ENCODE measurements at regions not wholly inside any gene's neighbourhood (a gene's known extent, or its start where the extent isn't known, plus 50 kb on each side); places are given as distances from the start of the nearest gene placed in this dataset.
"Not testable (repeated sequence)": the region's sequence is repeated elsewhere in the genome, so short reads cannot be mapped to it uniquely, and the experiment has no call there.

GRCh38 chr7:45296748-45297147 is 139.2 kb downstream of the RAMP3 start:
- no peak overlapping the region for H3K27ac ChIP-seq
- TF ChIP-seq POLR2AphosphoS5 (IDR thresholded peaks at IDR 0.05), result no peak
- TF ChIP-seq CTCF (IDR thresholded peaks at IDR 0.05), result no peak
- no peak for TF ChIP-seq POLR2A (IDR thresholded peaks at IDR 0.05)
- no peak for TF ChIP-seq EP300 (IDR thresholded peaks at IDR 0.05)
- no peaks in the 10 kb centered on the region for H3K36me3 ChIP-seq
- H3K4me1 ChIP-seq, result no peaks in the 10 kb centered on the region
- no peak for DNase-seq (ENCODE audit: low spot score in 2 of 2)
- peaks cover 8% of the 10 kb centered on the region for H3K27me3 ChIP-seq
- H3K4me3 ChIP-seq, result no peak overlapping the region
- no peaks in the 10 kb centered on the region for H3K9me3 ChIP-seq

DNA sequence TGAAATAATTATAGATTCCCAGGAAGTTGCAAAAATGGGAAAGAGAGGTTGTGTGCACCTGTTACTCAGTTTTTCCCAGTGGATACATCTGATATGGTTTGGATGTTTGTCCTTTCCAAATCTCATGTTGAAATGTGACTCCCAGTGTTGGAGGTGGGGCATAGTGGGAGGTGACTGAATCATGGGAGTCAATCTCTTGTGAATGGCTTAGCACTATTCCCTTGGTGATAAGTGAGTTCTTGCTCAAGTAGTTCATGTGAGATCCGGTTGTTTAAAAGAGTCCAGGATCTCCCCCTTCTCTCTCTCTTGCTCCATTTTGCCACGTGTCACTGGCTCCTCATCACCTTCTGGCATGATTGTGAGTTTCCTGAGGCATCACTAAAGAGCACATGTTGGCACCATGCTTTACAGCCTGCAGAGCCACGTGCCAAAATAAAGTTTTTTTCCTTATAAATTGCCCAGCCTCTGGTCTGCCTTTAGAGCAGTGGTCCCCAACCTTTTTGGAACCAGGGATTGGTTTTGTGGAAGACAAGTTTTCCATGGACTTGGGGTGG is 149.2 kb downstream of the RAMP3 start:
- no peak overlapping the region for H3K27ac ChIP-seq
- no peak overlapping the region for H3K4me3 ChIP-seq
- no peaks in the 10 kb centered on the region for H3K4me1 ChIP-seq
- H3K27me3 ChIP-seq, result no peaks in the 10 kb centered on the region
- DNase-seq (ENCODE audit: low spot score in 2 of 2), result no peak
- 55% methylated on average over 3 of the region's 3 CpGs for WGBS
- H3K9me3 ChIP-seq, result peaks cover 10% of the 10 kb centered on the region
- H3K36me3 ChIP-seq, result no peaks in the 10 kb centered on the region
- TF ChIP-seq POLR2A (IDR thresholded peaks at IDR 0.05) (no peak), CTCF (IDR thresholded peaks at IDR 0.05) (no peak), POLR2AphosphoS5 (IDR thresholded peaks at IDR 0.05) (no peak), EP300 (IDR thresholded peaks at IDR 0.05) (no peak)

GRCh38 chr7:45311597-45311996 is 154.0 kb downstream of the RAMP3 start:
- Histone ChIP-seq H3K27ac (no peak overlapping the region), H3K4me1 (no peaks in the 10 kb centered on the region), H3K27me3 (no peaks in the 10 kb centered on the region), H3K9me3 (peaks cover 10% of the 10 kb centered on the region), H3K36me3 (no peaks in the 10 kb centered on the region), H3K4me3 (no peak overlapping the region)
- TF ChIP-seq POLR2A (IDR thresholded peaks at IDR 0.05), result no peak
- TF ChIP-seq POLR2AphosphoS5 (IDR thresholded peaks at IDR 0.05), result no peak
- no peak for TF ChIP-seq CTCF (IDR thresholded peaks at IDR 0.05)
- no peak for TF ChIP-seq EP300 (IDR thresholded peaks at IDR 0.05)
- WGBS, result 80% methylated on average over 2 of the region's 5 CpGs
- DNase-seq (ENCODE audit: low spot score in 2 of 2), result no peak

GRCh38 chr7:45315512-45315911 is 157.9 kb downstream of the RAMP3 start:
- not testable (repeated sequence) for H3K4me3 ChIP-seq; H3K36me3 ChIP-seq; H3K27me3 ChIP-seq; H3K4me1 ChIP-seq; H3K27ac ChIP-seq; H3K9me3 ChIP-seq; DNase-seq (ENCODE audit: low spot score in 2 of 2)
- 95% methylated on average over 7 of the region's 7 CpGs for WGBS

GRCh38 chr7:45324683-45325237 is 167.2 kb downstream of the RAMP3 start:
- Histone ChIP-seq H3K9me3 (peaks cover 8% of the 10 kb centered on the region), H3K27ac (no peak overlapping the region), H3K27me3 (no peaks in the 10 kb centered on the region), H3K4me3 (no peak overlapping the region), H3K4me1 (no peaks in the 10 kb centered on the region), H3K36me3 (no peaks in the 10 kb centered on the region)
- WGBS, result 46% methylated on average over 4 of the region's 4 CpGs
- TF ChIP-seq POLR2AphosphoS5 (IDR thresholded peaks at IDR 0.05), result no peak
- no peak for TF ChIP-seq POLR2A (IDR thresholded peaks at IDR 0.05)
- no peak for TF ChIP-seq EP300 (IDR thresholded peaks at IDR 0.05)
- no peak for TF ChIP-seq CTCF (IDR thresholded peaks at IDR 0.05)
- DNase-seq (ENCODE audit: low spot score in 2 of 2), result no peak

DNA sequence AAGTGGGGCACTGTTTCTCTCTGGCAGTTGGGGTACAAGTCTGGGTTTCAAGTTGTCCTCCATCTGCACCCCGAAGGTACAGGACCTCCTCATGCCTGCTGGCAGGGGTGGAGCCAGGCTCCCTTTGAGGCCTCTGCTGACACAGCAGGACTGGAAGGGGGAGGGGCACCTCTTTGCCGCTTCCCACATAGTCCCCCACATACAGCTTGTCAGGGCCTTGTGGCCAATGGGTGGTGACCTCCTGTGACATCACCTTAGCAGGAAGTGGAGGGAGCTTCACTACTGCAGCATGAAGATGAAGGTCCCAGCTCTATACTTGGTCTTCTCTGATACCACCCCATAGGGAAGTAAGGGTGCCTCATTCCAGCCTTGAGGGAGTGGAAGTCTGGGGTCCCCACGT is 167.8 kb downstream of the RAMP3 start:
- WGBS, result 77% methylated on average over 2 of the region's 3 CpGs
- H3K4me3 ChIP-seq, result no peak overlapping the region
- H3K9me3 ChIP-seq, result peaks cover 8% of the 10 kb centered on the region
- no peaks in the 10 kb centered on the region for H3K27me3 ChIP-seq
- H3K36me3 ChIP-seq, result no peaks in the 10 kb centered on the region
- no peak overlapping the region for H3K27ac ChIP-seq
- TF ChIP-seq CTCF (IDR thresholded peaks at IDR 0.05) (no peak), EP300 (IDR thresholded peaks at IDR 0.05) (no peak), POLR2AphosphoS5 (IDR thresholded peaks at IDR 0.05) (no peak), POLR2A (IDR thresholded peaks at IDR 0.05) (no peak)
- no peaks in the 10 kb centered on the region for H3K4me1 ChIP-seq
- no peak for DNase-seq (ENCODE audit: low spot score in 2 of 2)

All from suprapubic skin (tissue), 4 donors.